Type B pancreatic cell (in vitro differentiated cells): ENCODE measurements at regions not wholly inside any gene's neighbourhood (a gene's known extent, or its start where the extent isn't known, plus 50 kb on each side); places are given as distances from the start of the nearest gene placed in this dataset.
A peak's percentile ranks its signal among the peaks of the same experiment; 100 is the strongest.

Experiments used
- DNase-seq: peaks from one replicate; pipeline ENCODE4 v3.0.0; 2021; ENCODE audit warnings: mixed read lengths; ENCODE audit not compliant: unreplicated experiment; ENCODE audit errors: extremely low spot score
- H3K27ac Mint-ChIP-seq: 2 replicates; pipeline ENCODE4 v1.8.0; 2021; ENCODE audit warnings: mild to moderate bottlenecking, mixed read lengths
- H3K27me3 Mint-ChIP-seq: 2 replicates; pipeline ENCODE4 v1.8.0; 2021; ENCODE audit warnings: mixed read lengths
- H3K36me3 Mint-ChIP-seq: 2 replicates; pipeline ENCODE4 v1.8.0; 2021; ENCODE audit warnings: mixed read lengths
- H3K4me1 Mint-ChIP-seq: one replicate; pipeline ENCODE4 v1.8.0; 2021; ENCODE audit warnings: mixed read lengths; ENCODE audit not compliant: unreplicated experiment
- H3K4me3 Mint-ChIP-seq: 2 replicates; pipeline ENCODE4 v1.8.0; 2021; ENCODE audit warnings: mild to moderate bottlenecking, mixed read lengths
- H3K9me3 Mint-ChIP-seq: 2 replicates; pipeline ENCODE4 v1.8.0; 2021; ENCODE audit warnings: mixed read lengths
- CTCF ChIP-seq: fragments of 200-600 bp; sonication (generic); conservative IDR thresholded peaks from 2 replicates; pipeline ENCODE4 v1.5.0; 2021; ENCODE audit warnings: antibody characterized with exemption, mild to moderate bottlenecking

- TF ChIP-seq CTCF, result no peak
- H3K4me1 Mint-ChIP-seq, result peaks cover 36% of the 10 kb centered on the region
- H3K36me3 Mint-ChIP-seq, result no peaks in the 10 kb centered on the region
- no peaks in the 10 kb centered on the region for H3K27me3 Mint-ChIP-seq
- H3K9me3 Mint-ChIP-seq, result peaks cover 8% of the 10 kb centered on the region
- H3K4me3 Mint-ChIP-seq, result peak overlapping the region; percentile 69
- no peak for DNase-seq
- H3K27ac Mint-ChIP-seq, result peak overlapping the region; percentile 93
These were observed 281.6 kb upstream of the CITED2 start for GRCh38 chr6:139655783-139656705.

GRCh38 chr6:139654888-139655782 is 280.7 kb upstream of the CITED2 start:
- DNase-seq, result no peak

GRCh38 chr6:139654309-139654708 is 279.9 kb upstream of the CITED2 start:
- Mint-ChIP-seq H3K27me3 (no peaks in the 10 kb centered on the region), H3K4me1 (peaks cover 36% of the 10 kb centered on the region), H3K4me3 (no peak overlapping the region), H3K27ac (peak overlapping the region; percentile 93), H3K9me3 (peaks cover 4% of the 10 kb centered on the region), H3K36me3 (no peaks in the 10 kb centered on the region)
- TF ChIP-seq CTCF, result no peak
- no peak for DNase-seq

More at GRCh38 chr6:139654888-139655782, 280.7 kb upstream of the CITED2 start:
- TF ChIP-seq CTCF, result no peak
- H3K36me3 Mint-ChIP-seq, result no peaks in the 10 kb centered on the region
- peaks cover 4% of the 10 kb centered on the region for H3K9me3 Mint-ChIP-seq
- no peaks in the 10 kb centered on the region for H3K27me3 Mint-ChIP-seq
- peaks cover 36% of the 10 kb centered on the region for H3K4me1 Mint-ChIP-seq
- H3K27ac Mint-ChIP-seq, result peak overlapping the region; percentile 93
- no peak overlapping the region for H3K4me3 Mint-ChIP-seq

- H3K27me3 Mint-ChIP-seq, result no peaks in the 10 kb centered on the region
- H3K36me3 Mint-ChIP-seq, result no peaks in the 10 kb centered on the region
- DNase-seq, result no peak
- no peak for TF ChIP-seq CTCF
- H3K9me3 Mint-ChIP-seq, result peaks cover 4% of the 10 kb centered on the region
- H3K4me3 Mint-ChIP-seq, result no peak overlapping the region
- no peak overlapping the region for H3K27ac Mint-ChIP-seq
- H3K4me1 Mint-ChIP-seq, result peaks cover 46% of the 10 kb centered on the region
These were observed 278.7 kb upstream of the CITED2 start for GRCh38 chr6:139653111-139653510.

GRCh38 chr6:139650941-139651340 is 276.5 kb upstream of the CITED2 start:
- Mint-ChIP-seq H3K4me1 (peaks cover 33% of the 10 kb centered on the region), H3K27me3 (no peaks in the 10 kb centered on the region), H3K36me3 (peaks cover 4% of the 10 kb centered on the region), H3K4me3 (no peak overlapping the region), H3K9me3 (peaks cover 9% of the 10 kb centered on the region), H3K27ac (no peak overlapping the region)
- TF ChIP-seq CTCF, result no peak
- no peak for DNase-seq
